ENCODE measurements at regions not wholly inside any gene's neighbourhood (a gene's known extent, or its start where the extent isn't known, plus 50 kb on each side); places are given as distances from the start of the nearest gene placed in this dataset.

- Histone ChIP-seq H4K20me1 (ENCODE audit: low read depth) (no peaks in the 10 kb centered on the region), H3K79me2 (ENCODE audit: low read depth) (no peaks in the 10 kb centered on the region), H3K4me2 (no peak overlapping the region), H3K4me3 (no peak overlapping the region), H3K27ac (no peak overlapping the region), H3K9me3 (ENCODE audit: low read depth) (no peaks in the 10 kb centered on the region), H3K36me3 (no peaks in the 10 kb centered on the region), H3K27me3 (no peaks in the 10 kb centered on the region), H3K9ac (no peak overlapping the region), H3K4me1 (no peaks in the 10 kb centered on the region), H3F3A (ENCODE audit: low read depth) (no peaks in the 10 kb centered on the region), H2AFZ (replicated peaks) (no peak overlapping the region)
- Mint-ChIP-seq H3K27me3 (ENCODE audit: insufficient read depth, low read depth) (no peaks in the 10 kb centered on the region), H3K9me3 (no peaks in the 10 kb centered on the region), H3K4me3 (no peak overlapping the region), H3K4me1 (no peaks in the 10 kb centered on the region), H3K27ac (no peak overlapping the region), H3K36me3 (no peaks in the 10 kb centered on the region)
- TF ChIP-seq EZH2 (IDR thresholded peaks at IDR 0.05) (no peak), EZH2phosphoT487 (IDR thresholded peaks at IDR 0.05) (no peak), CTCF (IDR thresholded peaks at IDR 0.05) (no peak)
- DNase-seq (ENCODE audit: low spot score), result no peak
These were observed 73.7 kb downstream of the MINAR2 start for GRCh38 chr5:129821477-129822131.

GRCh38 chr5:129830288-129830687, 74.0 kb upstream of the CHSY3 start:
- H3K36me3 Mint-ChIP-seq, result no peaks in the 10 kb centered on the region
- TF ChIP-seq EZH2phosphoT487 (IDR thresholded peaks at IDR 0.05) (no peak), EZH2 (IDR thresholded peaks at IDR 0.05) (no peak), CTCF (IDR thresholded peaks at IDR 0.05) (no peak)
- no peak overlapping the region for H3K4me3 ChIP-seq
- no peaks in the 10 kb centered on the region for H3K79me2 ChIP-seq (ENCODE audit: low read depth)
- H3K27ac ChIP-seq, result no peak overlapping the region
- no peaks in the 10 kb centered on the region for H3K9me3 ChIP-seq (ENCODE audit: low read depth)
- H3K9me3 Mint-ChIP-seq, result no peaks in the 10 kb centered on the region
- H3K4me2 ChIP-seq, result no peak overlapping the region
- no peak overlapping the region for H3K27ac Mint-ChIP-seq
- no peaks in the 10 kb centered on the region for H4K20me1 ChIP-seq (ENCODE audit: low read depth)
- DNase-seq (ENCODE audit: low spot score), result no peak
- no peak overlapping the region for H3K9ac ChIP-seq
- H3K36me3 ChIP-seq, result no peaks in the 10 kb centered on the region
- H3K27me3 Mint-ChIP-seq (ENCODE audit: insufficient read depth, low read depth), result no peaks in the 10 kb centered on the region
- H2AFZ ChIP-seq (replicated peaks), result no peak overlapping the region
- H3K4me1 ChIP-seq, result no peaks in the 10 kb centered on the region
- no peaks in the 10 kb centered on the region for H3K27me3 ChIP-seq
- H3F3A ChIP-seq (ENCODE audit: low read depth), result no peaks in the 10 kb centered on the region
- H3K4me3 Mint-ChIP-seq, result no peak overlapping the region
- no peaks in the 10 kb centered on the region for H3K4me1 Mint-ChIP-seq

GRCh38 chr5:129836321-129836720, 67.9 kb upstream of the CHSY3 start:
- Histone ChIP-seq H3K27me3 (no peaks in the 10 kb centered on the region), H3K79me2 (ENCODE audit: low read depth) (no peaks in the 10 kb centered on the region), H3K36me3 (no peaks in the 10 kb centered on the region), H3K27ac (no peak overlapping the region), H2AFZ (replicated peaks) (no peak overlapping the region), H3K4me1 (no peaks in the 10 kb centered on the region), H4K20me1 (ENCODE audit: low read depth) (no peaks in the 10 kb centered on the region), H3K4me2 (no peak overlapping the region), H3K9me3 (ENCODE audit: low read depth) (no peaks in the 10 kb centered on the region), H3K4me3 (no peak overlapping the region), H3F3A (ENCODE audit: low read depth) (no peaks in the 10 kb centered on the region), H3K9ac (no peak overlapping the region)
- Mint-ChIP-seq H3K4me1 (no peaks in the 10 kb centered on the region), H3K27ac (no peak overlapping the region), H3K27me3 (ENCODE audit: insufficient read depth, low read depth) (no peaks in the 10 kb centered on the region), H3K36me3 (no peaks in the 10 kb centered on the region), H3K9me3 (no peaks in the 10 kb centered on the region), H3K4me3 (no peak overlapping the region)
- no peak for DNase-seq (ENCODE audit: low spot score)
- TF ChIP-seq EZH2 (IDR thresholded peaks at IDR 0.05) (no peak), EZH2phosphoT487 (IDR thresholded peaks at IDR 0.05) (no peak), CTCF (IDR thresholded peaks at IDR 0.05) (no peak)

All from neural progenitor cell (in vitro differentiated cells).